Hepatocyte (in vitro differentiated cells): ENCODE measurements at regions not wholly inside any gene's neighbourhood (a gene's known extent, or its start where the extent isn't known, plus 50 kb on each side); places are given as distances from the start of the nearest gene placed in this dataset.

Source experiments
- EZH2 ChIP-seq: fragments of 200-600 bp; sonication (generic); IDR thresholded peaks from 2 replicates; pipeline ENCODE4 v1.6.1; 2016; ENCODE audit warnings: antibody characterized with exemption, mild to moderate bottlenecking, borderline replicate concordance
- TF ChIP-seq, protein P1 (sequence below): fragments of 200-600 bp; sonication (generic); IDR thresholded peaks from 2 replicates; pipeline ENCODE4 v1.5.1; 2016; ENCODE audit warnings: antibody characterized with exemption, mild to moderate bottlenecking; ENCODE audit not compliant: poor library complexity

DNA sequence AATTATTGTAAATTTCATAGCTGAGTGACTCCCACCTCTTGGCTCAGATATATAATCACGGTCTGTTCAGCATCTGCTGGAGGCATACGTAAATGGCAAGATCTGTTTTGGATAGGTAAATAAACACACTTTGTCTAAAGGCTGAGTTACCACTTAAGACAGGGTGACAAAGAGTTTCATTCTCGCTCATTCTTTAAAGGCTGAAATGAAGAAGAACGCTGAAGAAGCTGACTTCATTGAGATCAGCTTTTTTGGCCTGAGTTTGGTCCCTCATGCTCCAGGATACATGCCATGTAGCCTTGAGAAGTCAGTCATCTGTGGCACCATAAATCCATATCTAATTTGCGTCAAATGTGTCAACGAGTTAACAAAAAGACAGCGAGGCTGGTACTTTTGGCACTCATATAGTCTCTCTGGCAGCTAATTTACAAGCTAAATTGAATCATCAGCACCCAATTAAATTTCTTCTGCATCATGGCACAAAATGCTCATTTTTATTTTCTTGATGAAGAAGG is 309.9 kb downstream of the GPAM start:
- TF ChIP-seq, protein P1, sequence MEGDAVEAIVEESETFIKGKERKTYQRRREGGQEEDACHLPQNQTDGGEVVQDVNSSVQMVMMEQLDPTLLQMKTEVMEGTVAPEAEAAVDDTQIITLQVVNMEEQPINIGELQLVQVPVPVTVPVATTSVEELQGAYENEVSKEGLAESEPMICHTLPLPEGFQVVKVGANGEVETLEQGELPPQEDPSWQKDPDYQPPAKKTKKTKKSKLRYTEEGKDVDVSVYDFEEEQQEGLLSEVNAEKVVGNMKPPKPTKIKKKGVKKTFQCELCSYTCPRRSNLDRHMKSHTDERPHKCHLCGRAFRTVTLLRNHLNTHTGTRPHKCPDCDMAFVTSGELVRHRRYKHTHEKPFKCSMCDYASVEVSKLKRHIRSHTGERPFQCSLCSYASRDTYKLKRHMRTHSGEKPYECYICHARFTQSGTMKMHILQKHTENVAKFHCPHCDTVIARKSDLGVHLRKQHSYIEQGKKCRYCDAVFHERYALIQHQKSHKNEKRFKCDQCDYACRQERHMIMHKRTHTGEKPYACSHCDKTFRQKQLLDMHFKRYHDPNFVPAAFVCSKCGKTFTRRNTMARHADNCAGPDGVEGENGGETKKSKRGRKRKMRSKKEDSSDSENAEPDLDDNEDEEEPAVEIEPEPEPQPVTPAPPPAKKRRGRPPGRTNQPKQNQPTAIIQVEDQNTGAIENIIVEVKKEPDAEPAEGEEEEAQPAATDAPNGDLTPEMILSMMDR = no peak
- TF ChIP-seq EZH2 = no peak
